ENCODE measurements at regions not wholly inside any gene's neighbourhood (a gene's known extent, or its start where the extent isn't known, plus 50 kb on each side); places are given as distances from the start of the nearest gene placed in this dataset.

GRCh38 chr10:4316161-4316810 is 509.7 kb upstream of the AKR1E2 start:
- Histone ChIP-seq H3K79me2 (ENCODE audit: control insufficient read depth, insufficient read depth, low read length) (no peaks in the 10 kb centered on the region), H2AFZ (ENCODE audit: low read depth, low read length) (no peak overlapping the region), H3K27me3 (ENCODE audit: control insufficient read depth in 2 of 2, insufficient read depth in 2 of 2, low read length in 2 of 2) (no peaks in the 10 kb centered on the region), H4K20me1 (replicated peaks; ENCODE audit: control insufficient read depth, insufficient read depth, low read length) (no peaks in the 10 kb centered on the region), H3K4me2 (ENCODE audit: insufficient read depth, low read length) (no peak overlapping the region), H3K9me3 (replicated peaks; ENCODE audit: control insufficient read depth, insufficient read depth, low read depth, low read length) (no peaks in the 10 kb centered on the region), H3K4me3 (no peak overlapping the region), H3K9me1 (ENCODE audit: control insufficient read depth, insufficient read depth, low read length) (no peaks in the 10 kb centered on the region), H3K4me1 (replicated peaks in 1 of 2; ENCODE audit: control insufficient read depth in 2 of 2, insufficient read depth in 2 of 2, low read length in 2 of 2) (no peaks in the 10 kb centered on the region), H3K27ac (ENCODE audit: extremely low read depth, low read depth, low read length) (no peak overlapping the region), H3K36me3 (ENCODE audit: control insufficient read depth, insufficient read depth, low read length) (no peaks in the 10 kb centered on the region), H3K9ac (ENCODE audit: insufficient read depth in 1 of 2, low read depth in 2 of 2, low read length in 2 of 2) (no peak overlapping the region)
- CTCF ChIA-PET (ENCODE audit: low intra/inter-chr PET ratio): no interaction called here
- ATAC-seq (no peak), DNase-seq (ENCODE audit: extremely low read depth in 1 of 4, low spot score in 3 of 4) (no peak), FAIRE-seq (no peak)
- no TSS peak for BruUV-seq (replicated peaks)
- POLR2A ChIA-PET: no interaction called here
- in situ Hi-C loops (cut with MboI) (no loop called here), intact Hi-C loops (cut with micrococcal nuclease) (no loop called here)
- 3% methylated on average over 13 of the region's 13 CpGs for WGBS (ENCODE audit: insufficient coverage, low coverage, missing lambda C conversion rate)
- TF ChIP-seq E2F4 (CRISPR knock-in tag; IDR thresholded peaks at IDR 0.05; ENCODE audit: low read depth) (no peak), DACH1 (IDR thresholded peaks at IDR 0.05; ENCODE audit: partially characterized antibody) (no peak), RERE (CRISPR knock-in tag; IDR thresholded peaks at IDR 0.05; ENCODE audit: borderline replicate concordance) (no peak), HMBOX1 (IDR thresholded peaks at IDR 0.05) (no peak), ZNF780A (CRISPR knock-in tag; IDR thresholded peaks at IDR 0.05) (no peak), ZNF239 (CRISPR knock-in tag; IDR thresholded peaks at IDR 0.05) (no peak), CREBBP (IDR thresholded peaks at IDR 0.05; ENCODE audit: low read depth, low read length) (no peak)

Data from K562 (cell line).